HG02623 (cell line): ENCODE measurements at regions not wholly inside any gene's neighbourhood (a gene's known extent, or its start where the extent isn't known, plus 50 kb on each side); places are given as distances from the start of the nearest gene placed in this dataset.
A peak's percentile ranks its signal among the peaks of the same experiment; 100 is the strongest.

Experiments
- ATAC-seq: cut with Tn5 transposase; IDR thresholded peaks from one replicate; pipeline ENCODE4 v1.9.1; 2021; ENCODE audit warnings: moderate library complexity; ENCODE audit not compliant: unreplicated experiment

DNA sequence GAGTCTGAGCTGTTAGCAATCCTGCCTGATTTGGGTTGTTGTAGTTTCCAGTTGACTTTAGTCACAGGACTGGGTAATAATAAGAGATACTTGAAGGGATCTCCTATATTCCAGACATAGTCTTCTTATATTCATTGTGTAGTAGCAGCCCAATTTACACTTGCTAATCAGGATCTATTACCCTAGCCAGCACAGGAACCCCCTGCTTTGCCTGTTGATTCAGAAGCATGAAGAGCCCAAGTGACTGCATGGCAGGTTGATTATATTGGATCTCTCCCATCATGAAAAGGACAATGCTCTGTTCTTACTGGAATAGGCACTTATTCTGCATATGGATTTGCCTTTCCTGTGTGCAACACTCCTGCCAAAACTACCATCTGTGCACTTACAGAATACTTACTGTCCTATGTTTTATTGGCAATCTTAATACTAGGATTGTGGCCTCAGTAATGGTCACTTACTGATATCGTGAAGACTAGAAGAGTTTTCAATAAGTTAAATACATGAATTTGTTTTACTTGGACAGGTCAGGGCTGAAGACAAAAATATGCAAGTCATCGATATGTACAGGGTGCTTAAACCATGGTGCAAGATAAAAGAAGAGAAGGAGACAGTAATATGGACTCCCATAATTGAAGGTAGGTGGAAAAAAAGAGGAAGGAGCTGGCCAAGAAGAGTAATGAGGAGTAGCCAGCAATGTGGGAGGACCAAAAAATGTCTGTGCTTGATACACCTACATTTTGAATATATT is 304.1 kb downstream of the MCTP2 start:
- ATAC-seq, result no peak

GRCh38 chr15:94536549-94536948 is 305.2 kb downstream of the MCTP2 start:
- ATAC-seq, result no peak

DNA sequence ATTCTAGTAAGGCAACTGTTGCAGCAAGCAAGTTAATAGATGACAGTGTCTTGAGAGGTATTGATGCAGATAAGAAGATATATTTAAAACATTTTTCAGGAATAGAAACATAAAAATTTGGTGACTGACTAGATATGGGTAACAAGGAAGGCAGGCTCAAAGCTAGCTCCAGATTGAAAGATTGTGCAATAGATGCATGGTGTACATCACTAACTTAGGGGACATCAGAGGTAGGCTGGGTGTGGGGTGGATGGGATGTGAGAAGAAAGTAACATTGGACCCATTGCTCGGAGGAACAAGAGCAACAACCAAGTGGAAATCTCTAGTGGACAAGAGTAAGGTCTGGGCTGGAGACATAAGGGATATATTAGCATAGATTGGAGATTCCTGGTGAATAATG is 306.9 kb downstream of the MCTP2 start:
- ATAC-seq, result no peak

DNA sequence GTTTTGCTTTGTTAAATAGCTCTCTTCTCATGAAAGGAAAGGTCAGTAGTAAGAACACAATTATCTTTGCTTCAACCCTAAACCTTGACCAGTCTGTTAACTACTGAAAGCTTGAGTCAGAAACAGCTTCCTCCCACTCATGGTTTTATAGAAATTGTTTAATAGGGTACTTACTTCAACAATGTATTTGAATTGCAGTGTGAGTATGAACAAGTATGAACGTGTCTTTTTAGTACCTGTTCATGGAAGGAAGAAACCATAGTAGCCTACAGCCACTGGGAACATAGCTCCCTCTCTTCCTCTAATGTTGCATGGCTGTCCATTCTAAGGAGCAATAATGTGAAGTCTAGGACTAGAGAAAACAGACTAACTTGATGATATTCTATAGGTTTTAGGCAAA is 311.0 kb downstream of the MCTP2 start:
- no peak for ATAC-seq

DNA sequence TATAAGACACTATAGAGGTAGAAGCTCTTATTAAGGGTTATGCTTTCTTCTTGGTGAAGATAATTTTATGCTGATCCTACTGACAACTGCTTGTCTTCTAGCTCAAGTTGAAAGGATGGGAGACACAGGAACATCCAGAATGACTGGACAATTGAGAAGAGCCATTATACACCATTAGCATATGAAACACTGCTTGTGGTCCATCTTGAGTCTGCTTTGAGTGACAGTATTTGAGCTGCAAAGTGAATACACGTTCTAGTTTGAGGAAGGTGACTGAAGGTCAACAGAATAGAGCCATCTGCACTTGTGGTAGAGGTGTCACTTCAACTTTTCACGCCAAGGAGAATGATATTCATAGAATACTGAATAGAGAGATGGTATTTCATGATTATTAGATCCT is 315.4 kb downstream of the MCTP2 start:
- no peak for ATAC-seq

- ATAC-seq, result no peak
These were observed 316.4 kb downstream of the MCTP2 start for GRCh38 chr15:94547711-94548110.

- no peak for ATAC-seq
These were observed 324.6 kb downstream of the MCTP2 start for GRCh38 chr15:94555841-94556519.

DNA sequence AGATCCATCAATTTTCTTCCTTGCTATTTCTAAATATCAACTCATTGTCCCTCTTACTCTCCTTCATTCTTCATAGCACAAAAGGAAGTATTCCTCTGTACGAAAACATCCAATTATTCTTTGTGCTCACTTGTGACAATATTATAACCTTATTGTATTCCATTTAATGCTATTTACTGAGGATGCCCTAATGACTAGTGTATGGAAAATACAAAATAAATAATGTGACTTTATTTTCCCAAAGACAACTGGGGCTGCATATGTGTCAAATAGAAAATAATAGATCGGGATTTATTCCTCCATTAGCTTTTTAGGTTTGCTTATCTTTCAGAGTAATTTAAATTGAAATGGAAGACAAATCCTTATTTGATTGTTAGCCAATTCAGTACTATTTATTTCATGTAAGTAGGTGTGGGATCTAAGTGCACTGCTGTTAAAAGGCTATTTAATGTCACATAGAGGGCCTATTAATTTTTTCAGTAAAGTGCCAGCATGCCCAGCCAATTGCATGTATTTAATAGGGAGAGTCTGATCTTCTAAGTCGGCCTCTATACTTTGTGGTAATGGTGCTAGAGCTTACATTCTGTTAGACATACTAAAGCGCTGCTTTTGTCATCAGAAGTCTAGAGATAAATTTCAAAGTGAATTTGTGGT is 329.8 kb downstream of the MCTP2 start:
- ATAC-seq, result no peak

GRCh38 chr15:94563456-94563855 is 332.1 kb downstream of the MCTP2 start:
- ATAC-seq, result no peak

- ATAC-seq, result peak; percentile 79
These were observed 345.6 kb downstream of the MCTP2 start for GRCh38 chr15:94576889-94577533.

- no peak for ATAC-seq
These were observed 347.9 kb downstream of the MCTP2 start for GRCh38 chr15:94579286-94579685.

- ATAC-seq, result no peak
These were observed 349.0 kb downstream of the MCTP2 start for GRCh38 chr15:94580211-94580885.

- ATAC-seq, result peak; percentile 44
These were observed 351.0 kb downstream of the MCTP2 start for GRCh38 chr15:94582368-94582767.

DNA sequence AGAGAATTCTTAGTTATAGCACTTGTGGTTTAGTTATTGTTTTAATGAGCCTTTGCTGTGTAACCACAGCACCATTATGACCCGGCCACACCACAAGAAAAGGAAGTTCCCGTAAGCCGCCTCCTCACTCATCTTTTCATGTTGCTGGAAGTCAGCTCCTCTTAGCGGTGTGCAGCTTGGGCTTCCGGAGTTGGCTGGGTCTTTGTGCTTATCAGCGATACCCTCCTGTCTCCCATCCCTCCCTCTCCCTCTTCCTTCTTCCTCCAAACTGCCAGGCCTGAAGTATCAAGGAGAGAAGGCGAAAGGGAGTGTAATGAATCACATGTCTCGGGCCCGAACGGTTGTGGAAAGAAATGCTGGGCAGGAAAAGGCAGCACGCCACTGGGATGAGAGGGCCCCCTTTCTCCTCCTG is 353.5 kb downstream of the MCTP2 start:
- peak; percentile 82 for ATAC-seq

DNA sequence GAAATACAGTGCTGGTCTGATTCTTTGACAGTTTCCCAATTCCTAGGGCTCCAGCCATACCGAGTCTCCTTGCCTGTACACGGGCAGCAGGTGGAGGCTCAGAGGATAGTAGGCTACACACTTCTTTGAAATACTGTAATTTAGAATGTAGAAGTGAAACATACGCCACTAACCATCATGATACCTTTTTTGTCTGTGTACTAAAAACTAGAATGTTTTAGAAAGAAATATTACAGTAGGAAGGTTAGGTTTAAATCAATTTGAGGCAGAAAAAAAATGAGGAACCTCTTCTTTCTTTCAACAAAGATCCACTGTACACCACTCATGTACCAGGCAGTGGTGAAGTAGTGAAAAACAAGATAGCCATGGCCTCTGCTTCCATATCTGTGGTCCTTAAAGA is 354.7 kb downstream of the MCTP2 start:
- peak; percentile 54 for ATAC-seq

DNA sequence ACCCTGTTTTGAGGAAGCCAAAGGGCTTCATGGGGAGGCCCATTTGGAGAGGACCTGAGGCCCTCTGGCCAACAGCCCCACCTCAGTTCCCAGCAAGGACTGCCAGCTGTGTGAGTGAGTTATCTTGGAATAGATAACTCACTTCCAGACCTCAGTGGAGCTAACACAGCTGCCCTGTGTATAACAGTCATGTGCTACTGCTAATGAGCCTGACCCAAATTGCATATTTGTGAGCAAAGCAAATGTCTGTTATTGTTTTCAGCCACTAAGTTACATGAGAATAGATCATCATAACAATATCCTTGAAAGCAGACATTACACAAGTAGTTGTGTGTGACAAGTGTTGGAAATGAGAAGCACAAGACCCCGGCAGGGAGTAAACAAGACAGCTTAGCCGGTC is 355.8 kb downstream of the MCTP2 start:
- no peak for ATAC-seq

GRCh38 chr15:94588993-94589392 is 357.6 kb downstream of the MCTP2 start:
- no peak for ATAC-seq

- no peak for ATAC-seq
These were observed 361.1 kb downstream of the MCTP2 start for GRCh38 chr15:94592495-94592894.

- no peak for ATAC-seq
These were observed 365.3 kb downstream of the MCTP2 start for GRCh38 chr15:94596707-94597106.

DNA sequence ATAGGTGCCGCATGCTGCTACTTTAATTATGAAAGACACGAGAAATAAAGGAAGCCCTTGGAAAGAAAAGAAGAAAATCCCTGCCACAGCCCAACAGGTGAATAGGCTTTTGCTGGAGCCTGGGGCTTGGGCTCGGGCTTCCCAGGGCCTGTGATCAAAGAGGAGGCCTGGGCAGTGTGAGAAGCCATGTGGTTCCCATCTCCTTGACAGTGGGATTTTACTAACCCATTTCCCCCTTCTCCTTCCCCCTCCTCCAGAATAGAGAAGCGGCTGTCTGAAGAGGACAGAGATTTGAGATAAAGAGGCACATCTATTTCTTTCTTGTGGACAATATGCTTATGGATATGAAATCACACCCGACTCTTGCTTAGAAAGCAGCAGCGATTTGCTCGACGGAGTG is 369.1 kb downstream of the MCTP2 start:
- no peak for ATAC-seq
